OCI-LY3 (cell line): ENCODE measurements at regions not wholly inside any gene's neighbourhood (a gene's known extent, or its start where the extent isn't known, plus 50 kb on each side); places are given as distances from the start of the nearest gene placed in this dataset.

ENCODE experiments used
- H2AFZ ChIP-seq: fragments of 200-600, 300-600 bp; shearing (Covaris generic); 2 replicates; pipeline ENCODE4 v1.6.0; 2014; ENCODE audit warnings: antibody characterized with exemption, low read depth, low read length
- H3K27ac ChIP-seq: fragments of 200-600, 300-600 bp; sonication (generic); 2 replicates; pipeline ENCODE4 v1.5.1; 2014; ENCODE audit warnings: mild to moderate bottlenecking, low read length, moderate library complexity, mixed read lengths
- H3K27me3 ChIP-seq: fragments of 200-600, 300-600 bp; sonication (generic); 2 replicates; pipeline ENCODE4 v1.6.1; 2014; ENCODE audit warnings: low read depth, low read length, mixed read lengths
- H3K36me3 ChIP-seq: fragments of 200-600, 300-600 bp; sonication (generic); replicated peaks from 2 replicates; pipeline ENCODE3; 2014; ENCODE audit warnings: low read depth, low read length, mixed read lengths
- H3K4me1 ChIP-seq: fragments of 300-600, 200-600 bp; sonication (generic); 2 replicates; pipeline ENCODE4 v1.6.1; 2014; ENCODE audit warnings: low read length, mixed read lengths
- H3K4me2 ChIP-seq: fragments of 200-600, 300-600 bp; sonication (generic); 2 replicates; pipeline ENCODE4 v1.6.1; 2014; ENCODE audit warnings: low read length, mixed read lengths
- H3K4me3 ChIP-seq: fragments of 300-600, 200-600 bp; sonication (generic); 2 replicates; pipeline ENCODE4 v1.5.1; 2014; ENCODE audit warnings: antibody characterized with exemption, mild to moderate bottlenecking, low read length, moderate library complexity
- H3K79me2 ChIP-seq: fragments of 300-600, 200-600 bp; shearing (Covaris generic); 2 replicates; pipeline ENCODE4 v1.6.1; 2014; ENCODE audit warnings: mild to moderate bottlenecking, low read length, mixed read lengths
- H3K9ac ChIP-seq: fragments of 300-600, 200-600 bp; shearing (Covaris generic); 2 replicates; pipeline ENCODE4 v1.6.0; 2014; ENCODE audit warnings: mild to moderate bottlenecking, low read length, moderate library complexity
- H3K9me3 ChIP-seq: fragments of 200-600, 300-600 bp; shearing (Covaris generic); 2 replicates; pipeline ENCODE4 v1.6.1; 2014; ENCODE audit warnings: low read length, mixed read lengths; ENCODE audit not compliant: insufficient read depth
- H4K20me1 ChIP-seq: fragments of 200-600, 300-600 bp; sonication (generic); 2 replicates; pipeline ENCODE4 v1.6.1; 2016; ENCODE audit warnings: low read length, mixed read lengths; ENCODE audit not compliant: insufficient read depth
- CTCF ChIP-seq: fragments of 200-600, 300-600 bp; sonication (generic); IDR thresholded peaks from 2 replicates; pipeline ENCODE4 v1.5.1; 2014; ENCODE audit warnings: antibody characterized with exemption, low read length, low read depth
- EZH2phosphoT487 ChIP-seq: fragments of 200-600 bp; shearing (Covaris generic); IDR thresholded peaks from 2 replicates; pipeline ENCODE4 v1.6.1; 2018; ENCODE audit warnings: antibody characterized with exemption, mixed run types, low read depth

- peaks cover 3% of the 10 kb centered on the region; the same call in 1 of the 2 replicates for H3K27me3 ChIP-seq
- no peaks in the 10 kb centered on the region for H3K36me3 ChIP-seq
- H3K27ac ChIP-seq = no peak overlapping the region
- H3K4me1 ChIP-seq = no peaks in the 10 kb centered on the region
- no peak overlapping the region for H3K4me2 ChIP-seq
- no peak overlapping the region for H3K4me3 ChIP-seq
- H3K79me2 ChIP-seq = no peaks in the 10 kb centered on the region
- H3K9me3 ChIP-seq = no peaks in the 10 kb centered on the region
- H4K20me1 ChIP-seq = no peaks in the 10 kb centered on the region
- no peak for TF ChIP-seq CTCF
- no peak for TF ChIP-seq EZH2phosphoT487
- no peak overlapping the region for H2AFZ ChIP-seq
- no peak overlapping the region for H3K9ac ChIP-seq
Measured at GRCh38 chr2:173590276-173590861, 235.7 kb downstream of the CDCA7 start.

DNA sequence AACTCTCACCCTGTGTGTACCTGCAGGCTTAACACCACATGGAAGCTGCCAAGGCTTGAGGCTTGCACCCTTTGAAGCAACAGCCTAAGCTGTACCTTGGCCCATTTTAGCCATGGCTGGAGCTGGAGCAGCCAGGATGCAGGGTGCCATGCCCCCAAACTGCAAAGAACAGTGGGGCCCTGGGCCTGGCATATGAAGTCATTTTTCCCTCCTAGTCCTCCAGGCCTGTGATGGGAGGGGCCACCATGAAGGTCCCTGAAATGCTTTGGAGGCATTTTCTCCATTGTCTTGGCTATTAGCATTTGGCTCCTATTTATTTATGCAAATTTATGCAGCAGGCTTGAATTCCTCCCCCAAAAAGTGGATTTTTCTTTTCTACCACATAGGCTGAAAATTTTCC is 238.4 kb downstream of the CDCA7 start:
- Histone ChIP-seq H3K9ac (no peak overlapping the region), H3K9me3 (no peaks in the 10 kb centered on the region), H3K4me3 (no peak overlapping the region), H3K36me3 (no peaks in the 10 kb centered on the region), H4K20me1 (no peaks in the 10 kb centered on the region), H3K79me2 (no peaks in the 10 kb centered on the region), H3K4me1 (no peaks in the 10 kb centered on the region), H3K27me3 (peaks cover under 1% of the 10 kb centered on the region; the same call in 1 of the 2 replicates), H3K27ac (no peak overlapping the region), H2AFZ (no peak overlapping the region), H3K4me2 (no peak overlapping the region)
- TF ChIP-seq CTCF (no peak), EZH2phosphoT487 (no peak)

GRCh38 chr2:173596244-173596643 is 241.6 kb downstream of the CDCA7 start:
- H3K9me3 ChIP-seq = no peaks in the 10 kb centered on the region
- no peaks in the 10 kb centered on the region for H3K36me3 ChIP-seq
- no peaks in the 10 kb centered on the region for H4K20me1 ChIP-seq
- H3K9ac ChIP-seq = no peak overlapping the region
- no peak overlapping the region for H3K4me2 ChIP-seq
- no peak overlapping the region for H3K4me3 ChIP-seq
- H3K27me3 ChIP-seq = peaks cover 4% of the 10 kb centered on the region; the same call in 1 of the 2 replicates
- no peak for TF ChIP-seq CTCF
- TF ChIP-seq EZH2phosphoT487 = no peak
- H2AFZ ChIP-seq = no peak overlapping the region
- no peaks in the 10 kb centered on the region for H3K4me1 ChIP-seq
- no peak overlapping the region for H3K27ac ChIP-seq
- H3K79me2 ChIP-seq = no peaks in the 10 kb centered on the region

DNA sequence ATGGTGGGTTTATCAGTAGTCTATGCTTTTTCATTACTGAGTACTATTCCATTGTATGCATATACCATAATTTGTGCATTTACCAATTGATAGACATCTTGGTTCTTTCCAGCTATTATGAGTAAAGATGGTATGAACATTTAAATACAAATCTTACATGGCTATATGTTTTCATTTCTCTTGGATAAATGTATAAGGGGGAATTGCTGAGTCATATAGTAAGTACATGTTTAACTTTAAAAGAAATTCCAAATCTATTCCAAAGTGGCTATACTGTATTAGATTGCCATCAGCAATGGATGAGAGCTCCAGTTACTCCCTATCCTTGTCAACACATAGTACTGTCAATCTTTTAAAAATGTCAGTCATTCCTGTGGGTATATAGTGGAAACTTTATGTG is 243.9 kb downstream of the CDCA7 start:
- no peaks in the 10 kb centered on the region for H3K36me3 ChIP-seq
- H3K79me2 ChIP-seq = no peaks in the 10 kb centered on the region
- no peak overlapping the region for H3K9ac ChIP-seq
- no peaks in the 10 kb centered on the region for H3K4me1 ChIP-seq
- no peak overlapping the region for H3K4me2 ChIP-seq
- H3K4me3 ChIP-seq = no peak overlapping the region
- H3K27ac ChIP-seq = no peak overlapping the region
- TF ChIP-seq CTCF (no peak), EZH2phosphoT487 (no peak)
- no peaks in the 10 kb centered on the region for H4K20me1 ChIP-seq
- no peak overlapping the region for H2AFZ ChIP-seq
- H3K27me3 ChIP-seq = peaks cover 4% of the 10 kb centered on the region; the same call in 1 of the 2 replicates
- no peaks in the 10 kb centered on the region for H3K9me3 ChIP-seq
